GM21381 (cell line): ENCODE measurements at regions not wholly inside any gene's neighbourhood (a gene's known extent, or its start where the extent isn't known, plus 50 kb on each side); places are given as distances from the start of the nearest gene placed in this dataset.
"Not testable (repeated sequence)": the region's sequence is repeated elsewhere in the genome, so short reads cannot be mapped to it uniquely, and the experiment has no call there.

Experiments used
- ATAC-seq: cut with Tn5 transposase; IDR thresholded peaks from one replicate; pipeline ENCODE4 v1.9.1; 2021; ENCODE audit warnings: mild to moderate bottlenecking, moderate library complexity; ENCODE audit not compliant: unreplicated experiment

DNA sequence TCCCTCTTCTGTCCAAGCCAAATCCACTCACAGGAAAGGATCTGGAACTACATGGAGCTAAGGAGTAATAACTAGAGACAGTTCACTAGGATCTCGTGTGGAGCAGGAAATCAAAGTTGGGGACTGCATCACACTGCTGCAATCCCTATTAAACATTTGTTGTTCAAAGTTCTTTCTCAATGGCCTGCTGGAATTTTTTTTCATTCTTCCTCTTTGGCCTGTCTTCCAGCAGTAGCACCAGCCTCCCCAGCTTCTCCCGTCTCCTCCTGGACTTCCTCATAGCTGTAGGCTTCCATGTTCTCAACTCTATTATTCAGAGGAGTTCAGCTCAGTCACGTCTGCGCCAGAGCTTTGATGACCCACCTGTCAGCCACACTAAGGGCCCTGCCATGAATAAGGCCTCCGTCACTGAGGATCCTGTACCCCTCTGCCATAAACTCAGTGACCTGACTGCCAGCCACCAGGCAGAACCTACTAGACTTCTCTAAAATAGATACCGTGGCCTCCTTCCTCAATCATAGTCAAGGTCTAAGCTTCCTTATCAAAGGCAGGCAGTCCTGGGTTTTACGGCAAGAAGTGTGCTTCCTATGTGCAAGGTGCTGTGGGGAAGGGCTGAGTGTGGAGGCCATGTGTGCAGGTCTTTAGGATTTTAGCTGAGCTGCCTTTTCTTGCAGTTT, 60.9 kb upstream of the PLGLB2 start:
- ATAC-seq: not testable (repeated sequence)

- not testable (repeated sequence) for ATAC-seq
These were observed 60.2 kb upstream of the PLGLB2 start for GRCh38 chr2:87687550-87688270.

- ATAC-seq: not testable (repeated sequence)
These were observed 55.8 kb upstream of the PLGLB2 start for GRCh38 chr2:87691899-87692592.

DNA sequence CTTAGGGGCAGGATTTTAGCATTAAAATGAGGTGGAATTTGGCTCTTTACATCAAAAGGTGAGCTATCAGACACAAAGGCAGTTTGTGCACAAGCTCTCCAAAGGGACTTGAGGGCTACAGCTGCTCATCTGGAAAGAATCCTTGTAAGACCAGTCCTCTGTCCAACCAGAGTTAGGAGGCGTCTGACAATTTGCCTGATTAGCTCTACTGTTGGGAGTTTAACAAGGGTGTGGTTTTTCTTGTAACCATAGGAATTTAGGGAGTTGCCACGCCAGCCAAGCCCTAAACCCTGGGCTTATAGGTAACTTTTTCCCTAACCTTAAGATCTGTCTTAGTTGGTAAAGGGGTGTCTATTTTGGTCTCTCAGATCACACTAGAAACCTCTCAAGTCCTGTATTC, 55.0 kb upstream of the PLGLB2 start:
- ATAC-seq: not testable (repeated sequence)

GRCh38 chr2:87693882-87694281, 54.0 kb upstream of the PLGLB2 start:
- ATAC-seq: not testable (repeated sequence)

GRCh38 chr2:87695596-87696323, 52.1 kb upstream of the PLGLB2 start:
- ATAC-seq: not testable (repeated sequence)
